Inflammatory macrophage (primary cell): ENCODE measurements at regions not wholly inside any gene's neighbourhood (a gene's known extent, or its start where the extent isn't known, plus 50 kb on each side); places are given as distances from the start of the nearest gene placed in this dataset.
"Not testable (repeated sequence)": the region's sequence is repeated elsewhere in the genome, so short reads cannot be mapped to it uniquely, and the experiment has no call there.

Source experiments
- DNase-seq, 2 donors: peaks; one replicate each; pipeline ENCODE4 v3.0.0-alpha.2; 2020 to 2022

GRCh38 chr10:121690152-121690848 lies 92.1 kb upstream of the FGFR2 start:
- no peak for DNase-seq

- no peak for DNase-seq
These were observed 89.0 kb upstream of the FGFR2 start for GRCh38 chr10:121687095-121687813.

- peak in 1 of 2 donors; percentile 6 for DNase-seq
These were observed 86.0 kb upstream of the FGFR2 start for GRCh38 chr10:121684276-121684675.

- DNase-seq, result no peak
These were observed 85.6 kb upstream of the FGFR2 start for GRCh38 chr10:121683816-121684215.

- no peak for DNase-seq
These were observed 85.1 kb upstream of the FGFR2 start for GRCh38 chr10:121683366-121683765.

GRCh38 chr10:121681997-121682687 lies 83.9 kb upstream of the FGFR2 start:
- DNase-seq, result no peak

GRCh38 chr10:121680879-121681655 lies 82.8 kb upstream of the FGFR2 start:
- no peak for DNase-seq

- DNase-seq, result no peak
These were observed 81.7 kb upstream of the FGFR2 start for GRCh38 chr10:121679916-121680315.

GRCh38 chr10:121678631-121679174 lies 80.5 kb upstream of the FGFR2 start:
- no peak for DNase-seq

GRCh38 chr10:121677880-121678279 lies 79.6 kb upstream of the FGFR2 start:
- no peak for DNase-seq

GRCh38 chr10:121675344-121675743 lies 77.1 kb upstream of the FGFR2 start:
- no peak for DNase-seq

GRCh38 chr10:121674885-121675284 lies 76.6 kb upstream of the FGFR2 start:
- DNase-seq, result no peak

GRCh38 chr10:121672733-121673132 lies 74.5 kb upstream of the FGFR2 start:
- DNase-seq, result no peak

GRCh38 chr10:121669840-121670239 lies 71.6 kb upstream of the FGFR2 start:
- not testable (repeated sequence) for DNase-seq

- DNase-seq, result no peak
These were observed 70.8 kb upstream of the FGFR2 start for GRCh38 chr10:121669028-121669374.

GRCh38 chr10:121668314-121669027 lies 70.2 kb upstream of the FGFR2 start:
- no peak for DNase-seq

GRCh38 chr10:121667948-121668313 lies 69.7 kb upstream of the FGFR2 start:
- no peak for DNase-seq

- no peak for DNase-seq
These were observed 67.6 kb upstream of the FGFR2 start for GRCh38 chr10:121665809-121666208.

GRCh38 chr10:121664671-121665070 lies 66.4 kb upstream of the FGFR2 start:
- DNase-seq, result no peak

- no peak for DNase-seq
These were observed 65.0 kb upstream of the FGFR2 start for GRCh38 chr10:121662945-121663917.

GRCh38 chr10:121662531-121662930 lies 64.3 kb upstream of the FGFR2 start:
- DNase-seq, result no peak
